ENCODE measurements at regions not wholly inside any gene's neighbourhood (a gene's known extent, or its start where the extent isn't known, plus 50 kb on each side); places are given as distances from the start of the nearest gene placed in this dataset.

DNA sequence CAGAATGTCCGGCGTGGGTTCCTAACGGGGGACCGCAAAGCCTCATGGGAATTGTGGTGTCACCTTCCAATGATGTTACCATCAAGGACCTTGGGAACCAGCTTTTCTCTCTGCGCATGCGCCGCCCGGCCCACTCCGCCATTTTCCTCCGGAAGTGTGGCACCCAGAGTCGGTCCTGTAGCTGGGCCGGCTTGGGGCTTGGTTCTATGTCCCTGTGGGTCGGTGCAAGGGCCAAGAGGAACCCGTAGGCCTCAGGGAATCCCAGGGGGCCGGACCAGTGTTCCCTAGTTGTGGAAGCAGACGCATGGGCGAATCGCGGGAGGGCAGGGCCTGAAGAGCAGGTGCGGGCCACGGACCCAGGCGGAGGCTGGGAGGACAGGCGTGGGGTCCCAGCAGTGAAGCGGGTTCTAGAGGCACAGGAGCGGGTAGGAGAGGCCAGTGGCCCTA is 1762.4 kb upstream of the TPTE start (continued):
- peak; percentile 88 for TF ChIP-seq RBFOX2 (IDR thresholded peaks at IDR 0.05; ENCODE audit: low read depth, low read length)
- peak; percentile 29 to 85 (median 34) for TF ChIP-seq YY1 (IDR thresholded peaks at IDR 0.05; ENCODE audit: borderline replicate concordance in 1 of 3, control insufficient read depth in 1 of 3, extremely low read depth in 1 of 3, insufficient read depth in 3 of 3, insufficient read length in 1 of 3, insufficient replicate concordance in 2 of 3, low read depth in 1 of 3, low read length in 2 of 3)
- TF ChIP-seq PHF20 (IDR thresholded peaks at IDR 0.05; ENCODE audit: partially characterized antibody), result peak; percentile 33
- peak; percentile 86; the same call in 1 of the 2 replicates for TF ChIP-seq THAP7 (CRISPR knock-in tag; IDR thresholded peaks at IDR 0.05)
- peak; percentile 76 for TF ChIP-seq GABPA (tag; conservative IDR thresholded peaks at IDR 0.05; ENCODE audit: low read depth)
- TF ChIP-seq, protein P1, sequence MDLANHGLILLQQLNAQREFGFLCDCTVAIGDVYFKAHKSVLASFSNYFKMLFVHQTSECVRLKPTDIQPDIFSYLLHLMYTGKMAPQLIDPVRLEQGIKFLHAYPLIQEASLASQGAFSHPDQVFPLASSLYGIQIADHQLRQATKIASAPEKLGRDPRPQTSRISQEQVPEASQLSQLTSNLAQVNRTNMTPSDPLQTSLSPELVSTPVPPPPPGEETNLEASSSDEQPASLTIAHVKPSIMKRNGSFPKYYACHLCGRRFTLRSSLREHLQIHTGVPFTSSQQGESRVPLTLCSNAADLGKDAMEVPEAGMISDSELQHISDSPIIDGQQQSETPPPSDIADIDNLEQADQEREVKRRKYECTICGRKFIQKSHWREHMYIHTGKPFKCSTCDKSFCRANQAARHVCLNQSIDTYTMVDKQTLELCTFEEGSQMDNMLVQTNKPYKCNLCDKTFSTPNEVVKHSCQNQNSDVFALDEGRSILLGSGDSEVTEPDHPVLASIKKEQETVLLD (IDR thresholded peaks at IDR 0.05), result peak; percentile 65; the same call in 1 of the 2 replicates
- TF ChIP-seq, protein P2, sequence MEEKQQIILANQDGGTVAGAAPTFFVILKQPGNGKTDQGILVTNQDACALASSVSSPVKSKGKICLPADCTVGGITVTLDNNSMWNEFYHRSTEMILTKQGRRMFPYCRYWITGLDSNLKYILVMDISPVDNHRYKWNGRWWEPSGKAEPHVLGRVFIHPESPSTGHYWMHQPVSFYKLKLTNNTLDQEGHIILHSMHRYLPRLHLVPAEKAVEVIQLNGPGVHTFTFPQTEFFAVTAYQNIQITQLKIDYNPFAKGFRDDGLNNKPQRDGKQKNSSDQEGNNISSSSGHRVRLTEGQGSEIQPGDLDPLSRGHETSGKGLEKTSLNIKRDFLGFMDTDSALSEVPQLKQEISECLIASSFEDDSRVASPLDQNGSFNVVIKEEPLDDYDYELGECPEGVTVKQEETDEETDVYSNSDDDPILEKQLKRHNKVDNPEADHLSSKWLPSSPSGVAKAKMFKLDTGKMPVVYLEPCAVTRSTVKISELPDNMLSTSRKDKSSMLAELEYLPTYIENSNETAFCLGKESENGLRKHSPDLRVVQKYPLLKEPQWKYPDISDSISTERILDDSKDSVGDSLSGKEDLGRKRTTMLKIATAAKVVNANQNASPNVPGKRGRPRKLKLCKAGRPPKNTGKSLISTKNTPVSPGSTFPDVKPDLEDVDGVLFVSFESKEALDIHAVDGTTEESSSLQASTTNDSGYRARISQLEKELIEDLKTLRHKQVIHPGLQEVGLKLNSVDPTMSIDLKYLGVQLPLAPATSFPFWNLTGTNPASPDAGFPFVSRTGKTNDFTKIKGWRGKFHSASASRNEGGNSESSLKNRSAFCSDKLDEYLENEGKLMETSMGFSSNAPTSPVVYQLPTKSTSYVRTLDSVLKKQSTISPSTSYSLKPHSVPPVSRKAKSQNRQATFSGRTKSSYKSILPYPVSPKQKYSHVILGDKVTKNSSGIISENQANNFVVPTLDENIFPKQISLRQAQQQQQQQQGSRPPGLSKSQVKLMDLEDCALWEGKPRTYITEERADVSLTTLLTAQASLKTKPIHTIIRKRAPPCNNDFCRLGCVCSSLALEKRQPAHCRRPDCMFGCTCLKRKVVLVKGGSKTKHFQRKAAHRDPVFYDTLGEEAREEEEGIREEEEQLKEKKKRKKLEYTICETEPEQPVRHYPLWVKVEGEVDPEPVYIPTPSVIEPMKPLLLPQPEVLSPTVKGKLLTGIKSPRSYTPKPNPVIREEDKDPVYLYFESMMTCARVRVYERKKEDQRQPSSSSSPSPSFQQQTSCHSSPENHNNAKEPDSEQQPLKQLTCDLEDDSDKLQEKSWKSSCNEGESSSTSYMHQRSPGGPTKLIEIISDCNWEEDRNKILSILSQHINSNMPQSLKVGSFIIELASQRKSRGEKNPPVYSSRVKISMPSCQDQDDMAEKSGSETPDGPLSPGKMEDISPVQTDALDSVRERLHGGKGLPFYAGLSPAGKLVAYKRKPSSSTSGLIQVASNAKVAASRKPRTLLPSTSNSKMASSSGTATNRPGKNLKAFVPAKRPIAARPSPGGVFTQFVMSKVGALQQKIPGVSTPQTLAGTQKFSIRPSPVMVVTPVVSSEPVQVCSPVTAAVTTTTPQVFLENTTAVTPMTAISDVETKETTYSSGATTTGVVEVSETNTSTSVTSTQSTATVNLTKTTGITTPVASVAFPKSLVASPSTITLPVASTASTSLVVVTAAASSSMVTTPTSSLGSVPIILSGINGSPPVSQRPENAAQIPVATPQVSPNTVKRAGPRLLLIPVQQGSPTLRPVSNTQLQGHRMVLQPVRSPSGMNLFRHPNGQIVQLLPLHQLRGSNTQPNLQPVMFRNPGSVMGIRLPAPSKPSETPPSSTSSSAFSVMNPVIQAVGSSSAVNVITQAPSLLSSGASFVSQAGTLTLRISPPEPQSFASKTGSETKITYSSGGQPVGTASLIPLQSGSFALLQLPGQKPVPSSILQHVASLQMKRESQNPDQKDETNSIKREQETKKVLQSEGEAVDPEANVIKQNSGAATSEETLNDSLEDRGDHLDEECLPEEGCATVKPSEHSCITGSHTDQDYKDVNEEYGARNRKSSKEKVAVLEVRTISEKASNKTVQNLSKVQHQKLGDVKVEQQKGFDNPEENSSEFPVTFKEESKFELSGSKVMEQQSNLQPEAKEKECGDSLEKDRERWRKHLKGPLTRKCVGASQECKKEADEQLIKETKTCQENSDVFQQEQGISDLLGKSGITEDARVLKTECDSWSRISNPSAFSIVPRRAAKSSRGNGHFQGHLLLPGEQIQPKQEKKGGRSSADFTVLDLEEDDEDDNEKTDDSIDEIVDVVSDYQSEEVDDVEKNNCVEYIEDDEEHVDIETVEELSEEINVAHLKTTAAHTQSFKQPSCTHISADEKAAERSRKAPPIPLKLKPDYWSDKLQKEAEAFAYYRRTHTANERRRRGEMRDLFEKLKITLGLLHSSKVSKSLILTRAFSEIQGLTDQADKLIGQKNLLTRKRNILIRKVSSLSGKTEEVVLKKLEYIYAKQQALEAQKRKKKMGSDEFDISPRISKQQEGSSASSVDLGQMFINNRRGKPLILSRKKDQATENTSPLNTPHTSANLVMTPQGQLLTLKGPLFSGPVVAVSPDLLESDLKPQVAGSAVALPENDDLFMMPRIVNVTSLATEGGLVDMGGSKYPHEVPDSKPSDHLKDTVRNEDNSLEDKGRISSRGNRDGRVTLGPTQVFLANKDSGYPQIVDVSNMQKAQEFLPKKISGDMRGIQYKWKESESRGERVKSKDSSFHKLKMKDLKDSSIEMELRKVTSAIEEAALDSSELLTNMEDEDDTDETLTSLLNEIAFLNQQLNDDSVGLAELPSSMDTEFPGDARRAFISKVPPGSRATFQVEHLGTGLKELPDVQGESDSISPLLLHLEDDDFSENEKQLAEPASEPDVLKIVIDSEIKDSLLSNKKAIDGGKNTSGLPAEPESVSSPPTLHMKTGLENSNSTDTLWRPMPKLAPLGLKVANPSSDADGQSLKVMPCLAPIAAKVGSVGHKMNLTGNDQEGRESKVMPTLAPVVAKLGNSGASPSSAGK (IDR thresholded peaks at IDR 0.05), result peak; percentile 12; the same call in 1 of the 2 replicates
- peak; percentile 51; the same call in 1 of the 2 replicates for TF ChIP-seq HCFC1 (IDR thresholded peaks at IDR 0.05; ENCODE audit: low read depth, low read length)
- TF ChIP-seq PHF8 (IDR thresholded peaks at IDR 0.05; ENCODE audit: borderline replicate concordance, low read length), result peak; percentile 85
- 0 out of 2 replicates have a peak, but pooled peaks have one; percentile 13 for TF ChIP-seq NFE2 (IDR thresholded peaks at IDR 0.05; ENCODE audit: low read depth)
- TF ChIP-seq KDM5B (IDR thresholded peaks at IDR 0.05; ENCODE audit: insufficient replicate concordance, low read depth, low read length), result peak; percentile 59
